HG03060 (cell line): ENCODE measurements at regions not wholly inside any gene's neighbourhood (a gene's known extent, or its start where the extent isn't known, plus 50 kb on each side); places are given as distances from the start of the nearest gene placed in this dataset.
"Not testable (repeated sequence)": the region's sequence is repeated elsewhere in the genome, so short reads cannot be mapped to it uniquely, and the experiment has no call there.

Experiments
- ATAC-seq: cut with Tn5 transposase; IDR thresholded peaks from one replicate; pipeline ENCODE4 v1.9.1; 2021; ENCODE audit warnings: low read depth, moderate number of reproducible peaks; ENCODE audit not compliant: unreplicated experiment

GRCh38 chr4:159410076-159410777, 307.3 kb downstream of the RAPGEF2 start:
- no peak for ATAC-seq

DNA sequence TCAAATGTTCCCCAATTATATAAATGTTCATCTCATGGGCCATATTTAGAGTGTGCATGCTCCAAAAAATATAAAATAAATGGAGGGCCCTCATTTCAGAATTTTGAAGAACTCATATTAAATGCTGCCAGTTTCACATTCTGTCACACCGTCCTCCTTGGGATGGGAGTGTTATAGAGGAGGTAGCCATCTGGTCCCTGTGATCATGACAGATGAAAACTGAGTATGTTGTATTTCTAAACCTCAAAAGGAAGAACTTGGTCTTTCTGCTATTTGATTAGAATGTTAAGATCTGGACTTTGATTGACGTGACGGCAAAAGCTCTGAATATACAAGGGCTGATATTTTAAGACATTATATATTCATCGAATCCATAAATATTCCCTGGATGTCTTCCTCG, 308.0 kb downstream of the RAPGEF2 start:
- ATAC-seq, result no peak

DNA sequence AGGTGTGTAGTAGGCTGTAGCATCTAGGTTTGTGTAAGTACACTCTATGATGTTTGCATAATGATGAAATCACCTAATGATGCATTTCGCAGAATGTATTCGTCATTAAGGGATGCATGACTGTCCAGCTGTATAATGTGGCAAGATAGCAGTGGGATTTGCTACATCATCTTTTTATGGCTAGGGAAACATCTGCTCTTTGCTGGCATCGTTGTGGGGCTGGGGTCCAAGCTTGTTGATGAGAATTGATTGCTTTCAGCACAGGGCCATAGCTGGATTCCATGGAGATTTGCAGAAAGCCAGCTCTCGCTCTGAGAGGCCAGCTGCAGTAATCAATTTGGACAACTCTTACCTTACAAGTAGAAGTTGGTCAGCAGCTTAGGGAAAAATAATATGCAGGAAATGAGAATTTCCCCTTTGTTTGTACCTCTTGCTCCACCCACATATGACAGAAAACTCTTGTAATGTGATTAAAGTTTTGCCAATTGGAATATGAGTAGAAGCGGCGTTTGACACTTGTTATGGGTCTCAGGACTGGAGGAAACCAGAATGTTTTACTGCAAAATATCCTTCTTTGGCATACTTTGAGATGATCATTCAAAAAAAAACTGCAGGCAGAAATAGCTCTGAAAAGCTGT, 310.5 kb downstream of the RAPGEF2 start:
- no peak for ATAC-seq

DNA sequence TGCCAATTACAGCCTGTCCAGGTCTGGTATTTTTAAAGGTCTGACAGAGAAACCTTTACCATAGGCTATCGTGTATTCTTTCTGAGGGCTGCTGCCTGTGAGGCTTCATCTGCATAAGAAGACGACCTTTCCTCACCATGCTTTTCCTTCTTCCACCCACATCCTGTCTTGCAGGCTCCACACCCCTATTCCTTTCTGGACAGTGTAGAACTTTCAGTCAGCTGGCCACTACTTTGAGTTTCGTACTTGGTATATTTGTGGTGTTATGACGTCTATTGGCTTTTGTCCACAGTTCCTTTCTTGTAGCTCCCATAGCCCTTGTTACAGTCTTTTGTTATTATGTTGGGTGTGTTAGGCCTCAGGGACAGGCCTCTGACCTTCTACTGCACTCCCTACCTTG, 311.4 kb downstream of the RAPGEF2 start:
- ATAC-seq, result no peak

- no peak for ATAC-seq
These were observed 313.2 kb downstream of the RAPGEF2 start for GRCh38 chr4:159416073-159416472.

- no peak for ATAC-seq
These were observed 314.1 kb downstream of the RAPGEF2 start for GRCh38 chr4:159416996-159417395.

GRCh38 chr4:159420162-159421057, 317.5 kb downstream of the RAPGEF2 start:
- no peak for ATAC-seq

DNA sequence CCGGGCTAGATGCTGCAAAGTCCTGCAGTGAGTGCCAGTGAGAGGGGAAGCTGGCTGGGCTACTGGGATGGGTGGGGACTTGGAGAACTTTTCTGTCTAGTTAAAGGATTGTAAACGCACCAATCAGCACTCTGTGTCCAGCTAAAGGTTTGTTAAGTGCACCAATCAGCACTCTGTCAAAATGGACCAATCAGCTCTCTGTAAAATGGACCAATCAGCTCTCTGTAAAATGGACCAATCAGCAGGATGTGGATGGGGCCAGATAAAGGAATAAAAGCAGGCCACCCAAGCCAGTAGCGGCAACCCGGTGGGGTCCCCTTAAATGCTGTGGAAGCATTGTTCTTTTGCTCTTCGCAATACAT, 318.2 kb downstream of the RAPGEF2 start:
- not testable (repeated sequence) for ATAC-seq

DNA sequence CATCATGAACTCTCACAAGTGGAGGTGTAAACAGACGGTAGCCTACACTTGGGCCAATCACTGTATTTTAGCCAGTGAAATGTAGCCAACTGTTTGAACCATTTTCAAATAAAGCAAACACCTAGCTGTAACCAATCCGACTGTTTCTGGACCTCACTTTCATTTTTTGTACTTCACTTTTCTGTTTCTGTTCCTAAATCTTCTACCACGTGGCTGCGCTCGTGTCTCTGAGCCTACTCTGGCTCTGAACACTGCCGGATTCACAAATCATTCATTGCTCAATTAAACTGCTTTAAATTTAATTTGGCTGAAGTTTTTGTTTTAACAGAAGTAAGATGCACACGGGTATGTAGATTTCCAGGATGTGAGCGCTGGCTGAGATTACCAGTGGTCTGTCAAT, 319.1 kb downstream of the RAPGEF2 start:
- no peak for ATAC-seq

- no peak for ATAC-seq
These were observed 319.7 kb downstream of the RAPGEF2 start for GRCh38 chr4:159422626-159423025.

- no peak for ATAC-seq
These were observed 322.9 kb downstream of the RAPGEF2 start for GRCh38 chr4:159425737-159426305.

GRCh38 chr4:159428293-159428692, 325.4 kb downstream of the RAPGEF2 start:
- no peak for ATAC-seq

GRCh38 chr4:159428975-159429692, 326.3 kb downstream of the RAPGEF2 start:
- ATAC-seq, result peak; percentile 38

GRCh38 chr4:159429693-159430035, 326.8 kb downstream of the RAPGEF2 start:
- ATAC-seq, result peak; percentile 42

GRCh38 chr4:159430896-159431295, 328.0 kb downstream of the RAPGEF2 start:
- ATAC-seq, result no peak

- no peak for ATAC-seq
These were observed 329.6 kb downstream of the RAPGEF2 start for GRCh38 chr4:159432436-159432835.

GRCh38 chr4:159433337-159433736, 330.5 kb downstream of the RAPGEF2 start:
- no peak for ATAC-seq

- ATAC-seq, result no peak
These were observed 331.4 kb downstream of the RAPGEF2 start for GRCh38 chr4:159434114-159434870.

- ATAC-seq, result no peak
These were observed 332.0 kb downstream of the RAPGEF2 start for GRCh38 chr4:159434871-159435241.

DNA sequence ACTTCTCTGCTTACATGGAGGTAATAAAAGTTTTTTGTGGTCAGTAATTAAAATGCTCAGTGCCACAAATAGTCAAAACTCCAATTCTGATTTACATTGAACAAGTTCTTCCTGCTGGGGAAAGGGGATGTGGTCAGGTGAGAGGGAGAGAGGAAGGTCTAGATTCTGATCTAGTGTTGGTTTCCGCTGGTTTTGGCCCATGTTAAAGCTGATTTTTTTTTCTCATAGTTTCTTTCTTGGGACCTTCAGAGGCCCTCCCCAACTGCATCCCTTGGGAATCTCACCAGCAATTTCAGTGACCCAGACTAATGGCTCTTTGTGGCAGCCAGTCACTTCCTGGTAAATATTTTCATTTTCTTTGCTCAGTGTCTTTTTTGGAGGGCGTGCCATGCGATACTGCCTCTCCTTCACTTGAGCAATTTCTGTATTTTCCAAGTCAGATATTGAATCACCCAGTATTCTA, 332.7 kb downstream of the RAPGEF2 start:
- ATAC-seq, result no peak
